HCT116 (cell line): ENCODE measurements at regions not wholly inside any gene's neighbourhood (a gene's known extent, or its start where the extent isn't known, plus 50 kb on each side); places are given as distances from the start of the nearest gene placed in this dataset.

ENCODE experiments used
- ATAC-seq: fragments of 200-7000 bp; cut with Tn5 transposase; 2 replicates; pipeline ENCODE4 v1.9.1; 2020; ENCODE audit warnings: mild to moderate bottlenecking, moderate library complexity
- BruUV-seq: library from RNA; stranded (reverse); fragments of 400-500 nt; replicated peaks from 2 replicates; lab custom pipeline; 2021; lab: Mats Ljungman, UMichigan
- CTCF ChIA-PET: fragments of 300-600 bp; sonication (Branson Sonifier 250); formaldehyde crosslinking; loops from one replicate; lab custom pipeline; 2021; ENCODE audit warnings: antibody characterized with exemption; lab: Charles Lee
- POLR2A ChIA-PET: fragments of 300-600, 350-600 bp; sonication (Branson Sonifier 250); formaldehyde crosslinking; loops from one replicate; lab custom pipeline; 2021; ENCODE audit warnings: antibody characterized with exemption; lab: Charles Lee
- RAD21 ChIA-PET, 2 experiments: fragments of 300-600 bp; sonication (Branson Sonifier 250); formaldehyde crosslinking; loops; one replicate each; lab custom pipeline; 2023; ENCODE audit warnings: low total read pairs in 2 of 2; ENCODE audit not compliant: uncharacterized antibody in 2 of 2, unreplicated experiment in 2 of 2, low non-redundant PET in 1 of 2; lab: Charles Lee
- DNase-seq: peaks from one replicate; pipeline ENCODE4 v3.0.0-alpha.2; 2010; ENCODE audit warnings: low read depth, low spot score
- H2AFZ ChIP-seq: fragments of 200-600 bp; shearing (Covaris generic), sonication (generic); 2 replicates; pipeline ENCODE4 v1.6.1; 2017; ENCODE audit warnings: low read depth, mixed run types, mixed read lengths, antibody characterized with exemption, low read length; ENCODE audit not compliant: poor library complexity, severe bottlenecking
- H3K27ac ChIP-seq: 2 replicates; pipeline ENCODE4 v1.5.1; 2012; ENCODE audit warnings: low read depth, low read length
- H3K27me3 ChIP-seq: fragments of 200-600 bp; sonication (generic); 2 replicates; pipeline ENCODE4 v1.6.1; 2016; ENCODE audit warnings: mixed run types, low read length, mixed read lengths; ENCODE audit not compliant: insufficient read depth
- H3K36me3 ChIP-seq, 2 experiments: fragments of 200-500 bp in 1 of 2; fragments of 200-600 bp in 1 of 2; sonication (Bioruptor generic) in 1 of 2; sonication (generic) in 1 of 2; 2 replicates each; pipeline versions ENCODE4 v1.5.1 to v1.6.1; 2014 to 2016; ENCODE audit warnings: low read length in 2 of 2, inconsistent platforms in 1 of 2, mixed read lengths in 1 of 2, mixed run types in 1 of 2; ENCODE audit not compliant: insufficient read depth in 2 of 2, control insufficient read depth in 1 of 2
- H3K4me1 ChIP-seq, 2 experiments: fragments of 200-600 bp in 1 of 2; sonication (generic) in 1 of 2; 2 replicates each; pipeline versions ENCODE4 v1.5.1 to v1.6.1; 2012 to 2017; ENCODE audit warnings: low read length in 2 of 2, inconsistent platforms in 1 of 2, mild to moderate bottlenecking in 1 of 2, mixed read lengths in 1 of 2, mixed run types in 1 of 2, moderate library complexity in 1 of 2; ENCODE audit not compliant: insufficient read depth in 2 of 2, control insufficient read depth in 1 of 2
- H3K4me2 ChIP-seq: fragments of 200-600 bp; sonication (generic); 2 replicates; pipeline ENCODE4 v1.6.1; 2017; ENCODE audit warnings: mixed run types, low read length, mixed read lengths
- H3K4me3 ChIP-seq, 2 experiments: fragments of 200-600 bp in 1 of 2; sonication (generic) in 1 of 2; replicated peaks in 1 of 2; 2 replicates each; pipeline ENCODE4 v1.5.1; 2011 to 2016; ENCODE audit warnings: low read length in 2 of 2, control low read depth in 1 of 2, low read depth in 1 of 2, mild to moderate bottlenecking in 1 of 2, mixed read lengths in 1 of 2, mixed run types in 1 of 2
- H3K79me2 ChIP-seq: fragments of 200-600 bp; sonication (generic); 2 replicates; pipeline ENCODE4 v1.6.1; 2017; ENCODE audit warnings: mild to moderate bottlenecking, mixed run types, low read length, moderate library complexity, mixed read lengths; ENCODE audit not compliant: insufficient read depth
- H3K9ac ChIP-seq: fragments of 200-600 bp; sonication (generic); 2 replicates; pipeline ENCODE4 v1.6.1; 2016; ENCODE audit warnings: low read length, mixed read lengths
- H3K9me2 ChIP-seq: fragments of 200-600 bp; sonication (generic), shearing (Covaris generic); 2 replicates; pipeline ENCODE4 v1.6.1; 2017; ENCODE audit warnings: mixed run types, mild to moderate bottlenecking, moderate library complexity; ENCODE audit not compliant: insufficient read depth
- H3K9me3 ChIP-seq, 2 experiments: fragments of 200-500 bp in 1 of 2; fragments of 200-600 bp in 1 of 2; sonication (Bioruptor generic) in 1 of 2; sonication (generic) in 1 of 2; 2 replicates each; pipeline ENCODE4 v1.6.1; 2014 to 2017; ENCODE audit warnings: low read length in 2 of 2, mixed read lengths in 2 of 2, inconsistent platforms in 1 of 2, low read depth in 1 of 2, mild to moderate bottlenecking in 1 of 2, mixed run types in 1 of 2, moderate library complexity in 1 of 2; ENCODE audit not compliant: control insufficient read depth in 1 of 2, insufficient read depth in 1 of 2
- H4K20me1 ChIP-seq: fragments of 200-600 bp; sonication (generic), shearing (Covaris generic); 2 replicates; pipeline ENCODE4 v1.6.1; 2017; ENCODE audit warnings: mixed run types, mild to moderate bottlenecking, moderate library complexity; ENCODE audit not compliant: insufficient read depth
- ATF3 ChIP-seq: IDR thresholded peaks from 2 replicates; pipeline ENCODE4 v1.6.1; 2012
- CBX3 ChIP-seq: IDR thresholded peaks from 2 replicates; pipeline ENCODE4 v1.6.1; 2012; ENCODE audit warnings: low read depth
- CTCF ChIP-seq, 3 experiments: fragments of 200-600 bp in 1 of 3; sonication (generic) in 1 of 3; IDR thresholded peaks in 2 of 3; conservative IDR thresholded peaks in 1 of 3; 2 replicates each; pipeline ENCODE4 v1.5.1; 2012 to 2017; ENCODE audit warnings: low read depth in 2 of 3, low read length in 2 of 3, antibody characterized with exemption in 1 of 3, borderline replicate concordance in 1 of 3, control low read depth in 1 of 3, mild to moderate bottlenecking in 1 of 3, mixed read lengths in 1 of 3, mixed run types in 1 of 3, moderate library complexity in 1 of 3; ENCODE audit not compliant: insufficient read depth in 1 of 3
- EGR1 ChIP-seq: IDR thresholded peaks from 2 replicates; pipeline ENCODE4 v1.6.1; 2012; ENCODE audit warnings: low read depth
- EZH2 ChIP-seq: fragments of 200-600 bp; sonication (generic); IDR thresholded peaks from 2 replicates; pipeline ENCODE4 v1.6.1; 2017; ENCODE audit warnings: antibody characterized with exemption, mixed run types
- EZH2phosphoT487 ChIP-seq: fragments of 200-600 bp; IDR thresholded peaks from 2 replicates; pipeline ENCODE4 v1.6.1; 2018; ENCODE audit warnings: antibody characterized with exemption, borderline replicate concordance
- MAX ChIP-seq: IDR thresholded peaks from 2 replicates; pipeline ENCODE4 v1.6.1; 2012
- POLR2AphosphoS5 ChIP-seq: IDR thresholded peaks from 2 replicates; pipeline ENCODE4 v1.6.1; 2011; ENCODE audit warnings: mild to moderate bottlenecking, low read depth, low read length, moderate library complexity
- RAD21 ChIP-seq: IDR thresholded peaks from 2 replicates; pipeline ENCODE4 v1.6.1; 2012; ENCODE audit warnings: low read depth, mild to moderate bottlenecking
- REST ChIP-seq: IDR thresholded peaks from 2 replicates; pipeline ENCODE4 v1.6.1; 2012; ENCODE audit warnings: low read depth
- ZNF274 ChIP-seq: fragments of 200-500 bp; sonication (Bioruptor generic); IDR thresholded peaks from 2 replicates; pipeline ENCODE4 v1.6.1; 2014; ENCODE audit warnings: mild to moderate bottlenecking, low read depth, low read length, inconsistent platforms
- intact Hi-C: fragments of 100-400 bp; cut with micrococcal nuclease; formaldehyde crosslinking; loops from 2 replicates; pipeline ENCODE4 v1.10.0; 2022

- BruUV-seq, result no TSS peak
Measured at GRCh38 chr20:30606990-30607389, 650.5 kb upstream of the DEFB115 start.

GRCh38 chr20:30610029-30610693 lies 647.3 kb upstream of the DEFB115 start:
- Histone ChIP-seq H3K9me3 (peaks cover 0 to 8% of the 10 kb centered on the region in 2 experiments; a peak in 1 of 4 replicates), H3K27me3 (0 out of 2 replicates have a peak, but pooled peaks cover 3% of the 10 kb centered on the region), H3K4me1 (no peaks in the 10 kb centered on the region), H3K4me3 (no peak overlapping the region), H2AFZ (no peak overlapping the region), H3K36me3 (no peaks in the 10 kb centered on the region), H3K4me2 (no peak overlapping the region), H4K20me1 (no peaks in the 10 kb centered on the region), H3K9me2 (no peaks in the 10 kb centered on the region), H3K27ac (no peak overlapping the region), H3K9ac (no peak overlapping the region), H3K79me2 (no peaks in the 10 kb centered on the region)
- ChIA-PET CTCF (no interaction called here), RAD21 (no interaction called here), POLR2A (no interaction called here)
- DNase-seq (no peak), ATAC-seq (no peak)
- BruUV-seq, result no TSS peak
- intact Hi-C loops, result no loop called here
- TF ChIP-seq CTCF (IDR thresholded peaks at IDR 0.05 in 2 of 3, conservative IDR thresholded peaks at IDR 0.05 in 1 of 3; ENCODE audit: borderline replicate concordance in 1 of 3, insufficient read depth in 1 of 3, low read depth in 2 of 3, low read length in 2 of 3) (no peak), REST (no peak), POLR2AphosphoS5 (no peak), MAX (no peak), EGR1 (no peak), EZH2phosphoT487 (no peak), RAD21 (no peak), EZH2 (no peak), ZNF274 (no peak), ATF3 (no peak), CBX3 (no peak)

More at GRCh38 chr20:30606990-30607389, 650.5 kb upstream of the DEFB115 start:
- Histone ChIP-seq H3K4me1 (no peaks in the 10 kb centered on the region), H3K4me2 (no peak overlapping the region), H3K4me3 (no peak overlapping the region), H3K27me3 (0 out of 2 replicates have a peak, but pooled peaks cover 3% of the 10 kb centered on the region), H2AFZ (no peak overlapping the region), H3K9ac (no peak overlapping the region), H3K9me3 (peaks cover 0 to 8% of the 10 kb centered on the region in 2 experiments; a peak in 1 of 4 replicates), H4K20me1 (no peaks in the 10 kb centered on the region), H3K36me3 (no peaks in the 10 kb centered on the region), H3K27ac (no peak overlapping the region), H3K9me2 (no peaks in the 10 kb centered on the region), H3K79me2 (no peaks in the 10 kb centered on the region)
- DNase-seq (no peak), ATAC-seq (no peak)
- intact Hi-C loops, result no loop called here
- no peak for TF ChIP-seq EZH2phosphoT487
- ChIA-PET RAD21 (no interaction called here), POLR2A (no interaction called here), CTCF (no interaction called here)
